GM12891 (cell line): ENCODE measurements at regions not wholly inside any gene's neighbourhood (a gene's known extent, or its start where the extent isn't known, plus 50 kb on each side); places are given as distances from the start of the nearest gene placed in this dataset.

Experiments used
- PAX5 ChIP-seq: IDR thresholded peaks from 2 replicates; pipeline ENCODE4 v1.6.1; 2011; ENCODE audit warnings: low read length, moderate library complexity, mild to moderate bottlenecking; ENCODE audit not compliant: insufficient read depth, severe bottlenecking
- POLR2A ChIP-seq: IDR thresholded peaks from 2 replicates; pipeline ENCODE4 v1.6.1; 2011; ENCODE audit warnings: low read depth, low read length, control low read depth
- POLR2AphosphoS5 ChIP-seq: IDR thresholded peaks from 2 replicates; pipeline ENCODE4 v1.6.1; 2011; ENCODE audit warnings: low read depth, low read length, control low read depth
- POU2F2 ChIP-seq: IDR thresholded peaks from 2 replicates; pipeline ENCODE4 v1.6.1; 2011; ENCODE audit warnings: low read depth, mild to moderate bottlenecking, control low read depth, low read length, moderate library complexity
- SPI1 ChIP-seq: IDR thresholded peaks from 2 replicates; pipeline ENCODE4 v1.6.1; 2011; ENCODE audit warnings: low read depth, low read length, control low read depth
- TAF1 ChIP-seq: IDR thresholded peaks from 2 replicates; pipeline ENCODE4 v1.6.1; 2011; ENCODE audit warnings: low read depth, low read length, control low read depth

DNA sequence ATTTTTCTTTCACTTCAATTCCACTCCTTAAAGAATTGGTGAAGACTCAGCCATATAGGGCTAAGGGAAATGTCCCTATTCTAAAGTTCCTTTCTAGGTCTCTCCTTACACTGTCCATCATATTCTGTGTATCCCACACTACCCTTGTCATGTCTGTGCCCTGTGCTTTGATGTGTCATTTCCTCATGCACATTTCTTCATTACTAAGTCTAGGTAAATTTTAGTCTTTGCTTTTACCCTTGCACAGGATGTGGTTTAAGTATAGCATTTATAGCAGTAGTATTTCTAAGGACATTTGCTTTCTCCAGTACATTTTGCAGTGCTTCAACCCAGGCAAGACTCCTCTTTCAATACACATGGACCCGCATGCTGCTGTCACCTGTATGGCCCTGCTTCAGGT, 221.5 kb upstream of the ACVR2A start:
- TF ChIP-seq POLR2A: no peak
- TF ChIP-seq POLR2AphosphoS5: no peak
- no peak for TF ChIP-seq POU2F2
- TF ChIP-seq SPI1: peak; percentile 16; the same call in 1 of the 2 replicates
- TF ChIP-seq TAF1: no peak
- TF ChIP-seq PAX5: no peak
